Mammary epithelial cell (primary cell): ENCODE measurements at regions not wholly inside any gene's neighbourhood (a gene's known extent, or its start where the extent isn't known, plus 50 kb on each side); places are given as distances from the start of the nearest gene placed in this dataset.

ENCODE experiments used
- EZH2 ChIP-seq: IDR thresholded peaks from 2 replicates; pipeline ENCODE4 v1.6.1; 2012; ENCODE audit warnings: low read length, inconsistent platforms, borderline replicate concordance
- TF ChIP-seq, protein P1 (sequence below), 2 donors: IDR thresholded peaks in 1 of 2; conservative IDR thresholded peaks in 1 of 2; 2 replicates each; pipeline ENCODE4 v1.5.1; 2011 to 2012; ENCODE audit warnings: inconsistent platforms in 2 of 2, low read length in 2 of 2, mild to moderate bottlenecking in 2 of 2, control low read depth in 1 of 2, low read depth in 1 of 2; ENCODE audit not compliant: insufficient read depth in 1 of 2; ENCODE audit errors: extremely low read depth in 1 of 2

DNA sequence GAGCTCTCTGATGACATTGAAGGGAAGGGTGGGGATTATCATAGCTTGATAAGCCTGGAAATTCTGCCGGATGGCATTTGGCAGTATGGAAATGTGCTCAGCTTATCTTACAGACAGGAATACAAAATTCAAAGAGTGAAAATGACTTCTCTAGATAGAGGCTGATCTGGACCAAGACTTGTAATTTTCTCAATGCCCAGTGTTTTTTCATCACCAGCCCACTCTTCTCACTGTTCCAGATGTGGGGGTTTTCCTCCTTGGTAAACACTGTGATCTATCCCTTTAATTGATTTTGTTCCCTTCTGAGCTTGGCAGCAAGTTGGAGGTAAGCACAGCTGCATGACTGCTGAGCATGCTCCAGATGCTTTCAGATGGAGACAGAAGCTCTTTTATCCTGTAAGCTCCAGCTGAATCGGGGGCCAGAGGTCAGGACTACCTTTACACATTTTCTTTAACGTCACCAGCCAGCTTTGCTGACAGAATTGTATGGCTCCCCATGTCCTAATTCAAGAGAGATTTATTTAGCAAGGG, 287.4 kb upstream of the TCF4 start:
- TF ChIP-seq, protein P1, sequence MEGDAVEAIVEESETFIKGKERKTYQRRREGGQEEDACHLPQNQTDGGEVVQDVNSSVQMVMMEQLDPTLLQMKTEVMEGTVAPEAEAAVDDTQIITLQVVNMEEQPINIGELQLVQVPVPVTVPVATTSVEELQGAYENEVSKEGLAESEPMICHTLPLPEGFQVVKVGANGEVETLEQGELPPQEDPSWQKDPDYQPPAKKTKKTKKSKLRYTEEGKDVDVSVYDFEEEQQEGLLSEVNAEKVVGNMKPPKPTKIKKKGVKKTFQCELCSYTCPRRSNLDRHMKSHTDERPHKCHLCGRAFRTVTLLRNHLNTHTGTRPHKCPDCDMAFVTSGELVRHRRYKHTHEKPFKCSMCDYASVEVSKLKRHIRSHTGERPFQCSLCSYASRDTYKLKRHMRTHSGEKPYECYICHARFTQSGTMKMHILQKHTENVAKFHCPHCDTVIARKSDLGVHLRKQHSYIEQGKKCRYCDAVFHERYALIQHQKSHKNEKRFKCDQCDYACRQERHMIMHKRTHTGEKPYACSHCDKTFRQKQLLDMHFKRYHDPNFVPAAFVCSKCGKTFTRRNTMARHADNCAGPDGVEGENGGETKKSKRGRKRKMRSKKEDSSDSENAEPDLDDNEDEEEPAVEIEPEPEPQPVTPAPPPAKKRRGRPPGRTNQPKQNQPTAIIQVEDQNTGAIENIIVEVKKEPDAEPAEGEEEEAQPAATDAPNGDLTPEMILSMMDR (conservative IDR thresholded peaks at IDR 0.05 in 1 of 2, IDR thresholded peaks at IDR 0.05 in 1 of 2; ENCODE audit: extremely low read depth in 1 of 2, insufficient read depth in 1 of 2, low read depth in 1 of 2, low read length in 2 of 2), result no peak
- TF ChIP-seq EZH2, result no peak
